Calu3 (cell line): ENCODE measurements at regions not wholly inside any gene's neighbourhood (a gene's known extent, or its start where the extent isn't known, plus 50 kb on each side); places are given as distances from the start of the nearest gene placed in this dataset.

ENCODE experiments used
- BruUV-seq: library from RNA; stranded (reverse); fragments of 400-500 nt; replicated peaks from 2 replicates; lab custom pipeline; 2021; lab: Mats Ljungman, UMichigan
- CTCF ChIA-PET: fragments of 300-600 bp; sonication (Branson Sonifier 250); formaldehyde crosslinking; loops from one replicate; lab custom pipeline; 2022; ENCODE audit warnings: antibody characterized with exemption; lab: Charles Lee
- DNase-seq: peaks from one replicate; pipeline ENCODE4 v3.0.0; 2022
- H3K27ac Mint-ChIP-seq: one replicate; pipeline ENCODE4 v1.8.0; 2022; ENCODE audit warnings: mixed read lengths; ENCODE audit not compliant: unreplicated experiment
- H3K27me3 Mint-ChIP-seq: one replicate; pipeline ENCODE4 v1.8.0; 2022; ENCODE audit warnings: mixed read lengths; ENCODE audit not compliant: unreplicated experiment
- H3K36me3 Mint-ChIP-seq: one replicate; pipeline ENCODE4 v1.8.0; 2022; ENCODE audit warnings: mild to moderate bottlenecking, moderate library complexity, mixed read lengths; ENCODE audit not compliant: insufficient read depth, unreplicated experiment
- H3K4me1 Mint-ChIP-seq: one replicate; pipeline ENCODE4 v1.8.0; 2022; ENCODE audit warnings: mild to moderate bottlenecking, low read depth, mixed read lengths; ENCODE audit not compliant: unreplicated experiment
- H3K4me3 Mint-ChIP-seq: one replicate; pipeline ENCODE4 v1.8.0; 2022; ENCODE audit warnings: mild to moderate bottlenecking, low read depth, moderate library complexity, mixed read lengths; ENCODE audit not compliant: unreplicated experiment
- H3K9me3 Mint-ChIP-seq: one replicate; pipeline ENCODE4 v1.8.0; 2022; ENCODE audit warnings: low read depth, mixed read lengths; ENCODE audit not compliant: unreplicated experiment
- intact Hi-C: fragments of 100-400 bp; cut with micrococcal nuclease; formaldehyde crosslinking; loops from one replicate; pipeline ENCODE4 v1.10.0; 2022; ENCODE audit not compliant: unreplicated experiment
- TF ChIP-seq, protein P1 (sequence below): fragments of 200-600 bp; IDR thresholded peaks from one replicate; pipeline ENCODE4 v1.8.0; 2022; ENCODE audit warnings: antibody characterized with exemption; ENCODE audit not compliant: unreplicated experiment

DNA sequence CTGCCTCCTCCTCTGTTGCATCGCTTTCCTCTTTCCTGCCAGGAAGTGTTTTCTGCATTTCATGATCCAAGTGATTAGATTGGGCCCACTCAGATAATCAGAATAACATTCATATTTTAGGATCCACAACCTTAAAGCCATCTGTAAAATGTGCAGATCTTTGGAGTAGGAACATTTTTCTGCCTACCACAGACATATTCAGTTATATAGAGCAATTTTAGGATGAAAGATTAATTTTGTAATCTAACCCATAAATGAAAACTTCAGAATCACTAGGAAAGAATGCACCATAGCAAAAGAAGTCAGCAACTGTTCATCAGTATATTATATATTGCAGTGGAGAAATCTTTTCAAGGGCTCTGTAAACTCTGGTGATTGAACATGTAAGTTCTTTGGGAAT lies 659.9 kb upstream of the LUZP2 start:
- no peak for DNase-seq
- no peaks in the 10 kb centered on the region for H3K4me1 Mint-ChIP-seq
- TF ChIP-seq, protein P1, sequence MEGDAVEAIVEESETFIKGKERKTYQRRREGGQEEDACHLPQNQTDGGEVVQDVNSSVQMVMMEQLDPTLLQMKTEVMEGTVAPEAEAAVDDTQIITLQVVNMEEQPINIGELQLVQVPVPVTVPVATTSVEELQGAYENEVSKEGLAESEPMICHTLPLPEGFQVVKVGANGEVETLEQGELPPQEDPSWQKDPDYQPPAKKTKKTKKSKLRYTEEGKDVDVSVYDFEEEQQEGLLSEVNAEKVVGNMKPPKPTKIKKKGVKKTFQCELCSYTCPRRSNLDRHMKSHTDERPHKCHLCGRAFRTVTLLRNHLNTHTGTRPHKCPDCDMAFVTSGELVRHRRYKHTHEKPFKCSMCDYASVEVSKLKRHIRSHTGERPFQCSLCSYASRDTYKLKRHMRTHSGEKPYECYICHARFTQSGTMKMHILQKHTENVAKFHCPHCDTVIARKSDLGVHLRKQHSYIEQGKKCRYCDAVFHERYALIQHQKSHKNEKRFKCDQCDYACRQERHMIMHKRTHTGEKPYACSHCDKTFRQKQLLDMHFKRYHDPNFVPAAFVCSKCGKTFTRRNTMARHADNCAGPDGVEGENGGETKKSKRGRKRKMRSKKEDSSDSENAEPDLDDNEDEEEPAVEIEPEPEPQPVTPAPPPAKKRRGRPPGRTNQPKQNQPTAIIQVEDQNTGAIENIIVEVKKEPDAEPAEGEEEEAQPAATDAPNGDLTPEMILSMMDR: no peak
- no peak overlapping the region for H3K27ac Mint-ChIP-seq
- no peaks in the 10 kb centered on the region for H3K36me3 Mint-ChIP-seq
- CTCF ChIA-PET: no interaction called here
- H3K4me3 Mint-ChIP-seq: no peak overlapping the region
- H3K27me3 Mint-ChIP-seq: no peaks in the 10 kb centered on the region
- intact Hi-C loops: loop anchor here (5.0 to 10.0 kb wide), 2 partner anchors 400 to 962 kb away; no protein-coding TSS in a partner anchor
- H3K9me3 Mint-ChIP-seq: peaks cover 2% of the 10 kb centered on the region
- no TSS peak for BruUV-seq

DNA sequence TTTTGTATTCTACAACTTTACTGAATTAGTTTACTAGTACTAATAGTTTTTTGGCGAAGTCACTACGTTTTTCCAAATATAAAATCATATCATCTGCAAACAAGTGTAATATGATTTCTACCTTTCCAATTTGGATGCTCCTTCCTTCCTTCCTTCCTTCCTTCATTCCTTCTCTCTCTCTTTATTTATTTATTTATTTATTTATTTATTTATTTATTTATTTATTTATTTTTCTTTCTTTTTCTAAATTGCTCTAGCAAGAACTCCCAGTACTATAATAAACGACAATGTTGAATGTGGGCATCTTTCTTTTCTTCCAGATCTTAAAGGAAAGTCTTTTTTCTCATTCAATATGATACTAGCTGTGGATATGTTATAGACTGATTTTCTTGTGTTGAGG lies 656.0 kb upstream of the LUZP2 start:
- no peaks in the 10 kb centered on the region for H3K27me3 Mint-ChIP-seq
- TF ChIP-seq, protein P1: no peak
- intact Hi-C loops: no loop called here
- H3K4me3 Mint-ChIP-seq: no peak overlapping the region
- H3K4me1 Mint-ChIP-seq: no peaks in the 10 kb centered on the region
- peaks cover 4% of the 10 kb centered on the region for H3K9me3 Mint-ChIP-seq
- no TSS peak for BruUV-seq
- DNase-seq: no peak
- no peaks in the 10 kb centered on the region for H3K36me3 Mint-ChIP-seq
- CTCF ChIA-PET: no interaction called here
- no peak overlapping the region for H3K27ac Mint-ChIP-seq

DNA sequence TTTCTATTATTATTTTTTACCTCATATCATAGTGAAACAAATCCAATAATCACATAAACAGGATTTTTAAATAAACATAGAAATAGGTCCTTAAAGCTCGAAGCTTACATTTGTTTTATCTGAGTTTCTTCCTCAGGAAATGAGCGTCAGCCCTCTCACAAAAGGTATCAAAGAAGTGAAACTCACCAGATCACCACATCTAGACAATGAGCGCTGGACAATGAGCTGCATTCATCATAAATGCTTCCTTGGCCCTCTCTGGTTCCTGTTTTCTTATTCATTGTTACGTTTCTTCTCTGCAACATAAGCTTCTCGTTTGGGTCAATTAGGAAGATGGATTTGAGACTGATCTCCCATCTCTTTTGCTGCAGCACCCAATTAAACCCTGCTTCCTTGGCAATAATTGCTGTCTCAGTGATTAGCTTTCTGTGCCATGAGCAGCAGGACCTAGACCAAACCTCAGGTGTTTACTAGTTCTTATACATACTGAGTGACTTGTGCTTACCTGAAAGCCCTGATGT lies 649.9 kb upstream of the LUZP2 start:
- H3K27me3 Mint-ChIP-seq: no peaks in the 10 kb centered on the region
- no peaks in the 10 kb centered on the region for H3K36me3 Mint-ChIP-seq
- no peak for DNase-seq
- peaks cover 2% of the 10 kb centered on the region for H3K9me3 Mint-ChIP-seq
- BruUV-seq: no TSS peak
- no peak overlapping the region for H3K4me3 Mint-ChIP-seq
- TF ChIP-seq, protein P1: no peak
- CTCF ChIA-PET: no interaction called here
- H3K27ac Mint-ChIP-seq: no peak overlapping the region
- intact Hi-C loops: no loop called here
- H3K4me1 Mint-ChIP-seq: no peaks in the 10 kb centered on the region

DNA sequence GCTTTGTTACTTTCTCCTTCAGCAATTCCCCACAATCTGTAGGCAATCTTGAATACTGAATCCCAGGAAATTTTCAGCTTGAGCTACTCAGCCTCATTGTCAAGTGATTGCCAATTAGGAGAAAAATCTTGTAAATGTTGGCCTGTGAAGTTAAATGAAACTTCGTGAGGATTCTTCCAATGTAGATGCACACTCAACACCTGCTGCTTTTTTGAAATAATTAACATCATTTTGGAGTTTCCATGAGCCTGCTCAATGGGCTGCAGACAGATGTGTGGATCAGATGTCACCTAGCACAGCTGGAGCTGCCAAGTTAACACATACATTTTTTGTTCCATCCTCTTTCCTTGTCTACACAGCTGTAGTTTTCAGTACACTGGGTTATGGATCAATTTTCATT lies 645.6 kb upstream of the LUZP2 start:
- intact Hi-C loops: no loop called here
- Mint-ChIP-seq H3K27me3 (no peaks in the 10 kb centered on the region), H3K4me1 (no peaks in the 10 kb centered on the region)

More for the DNA sequence above, 645.6 kb upstream of the LUZP2 start:
- no TSS peak for BruUV-seq
- CTCF ChIA-PET: no interaction called here
- Mint-ChIP-seq H3K27ac (no peak overlapping the region), H3K36me3 (no peaks in the 10 kb centered on the region), H3K4me3 (no peak overlapping the region), H3K9me3 (no peaks in the 10 kb centered on the region)
- DNase-seq: no peak
- TF ChIP-seq, protein P1: no peak
